Stimulated activated CD4-positive, alpha-beta T cell treated with anti-CD3 and anti-CD28 coated beads, Interleukin-1b, Interleukin-23, amount 100 ng/mL, for 48 hours (primary cell): ENCODE measurements at regions not wholly inside any gene's neighbourhood (a gene's known extent, or its start where the extent isn't known, plus 50 kb on each side); places are given as distances from the start of the nearest gene placed in this dataset.

ENCODE experiments used
- DNase-seq: peaks from one replicate; pipeline ENCODE4 v3.0.0-alpha.2; 2020

DNA sequence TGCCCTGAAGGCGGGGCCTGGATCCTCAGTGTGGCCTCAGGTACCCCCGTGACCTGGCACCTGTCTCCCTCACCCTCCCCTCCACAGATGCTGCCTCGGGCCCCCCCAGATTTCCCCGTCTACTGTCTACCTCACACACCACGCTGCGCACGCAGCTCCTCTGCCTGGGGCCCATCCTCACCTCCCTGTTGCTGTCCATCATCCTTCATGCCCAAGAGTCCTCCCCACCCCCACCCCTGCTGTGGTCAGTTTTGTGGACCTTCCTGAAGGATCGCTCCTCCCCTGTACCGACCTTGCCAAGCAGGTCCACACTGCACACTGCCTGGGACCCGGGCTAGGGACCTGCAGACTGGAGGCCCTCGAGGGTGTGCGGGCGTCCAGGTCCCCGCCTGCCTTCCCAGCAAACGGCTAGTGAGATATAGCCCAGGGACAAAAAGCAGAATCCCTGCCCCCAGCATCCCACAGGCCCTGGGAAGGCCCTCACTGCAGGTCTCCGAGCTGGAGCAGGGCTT, 197.4 kb upstream of the DIO3 start:
- no peak for DNase-seq

DNA sequence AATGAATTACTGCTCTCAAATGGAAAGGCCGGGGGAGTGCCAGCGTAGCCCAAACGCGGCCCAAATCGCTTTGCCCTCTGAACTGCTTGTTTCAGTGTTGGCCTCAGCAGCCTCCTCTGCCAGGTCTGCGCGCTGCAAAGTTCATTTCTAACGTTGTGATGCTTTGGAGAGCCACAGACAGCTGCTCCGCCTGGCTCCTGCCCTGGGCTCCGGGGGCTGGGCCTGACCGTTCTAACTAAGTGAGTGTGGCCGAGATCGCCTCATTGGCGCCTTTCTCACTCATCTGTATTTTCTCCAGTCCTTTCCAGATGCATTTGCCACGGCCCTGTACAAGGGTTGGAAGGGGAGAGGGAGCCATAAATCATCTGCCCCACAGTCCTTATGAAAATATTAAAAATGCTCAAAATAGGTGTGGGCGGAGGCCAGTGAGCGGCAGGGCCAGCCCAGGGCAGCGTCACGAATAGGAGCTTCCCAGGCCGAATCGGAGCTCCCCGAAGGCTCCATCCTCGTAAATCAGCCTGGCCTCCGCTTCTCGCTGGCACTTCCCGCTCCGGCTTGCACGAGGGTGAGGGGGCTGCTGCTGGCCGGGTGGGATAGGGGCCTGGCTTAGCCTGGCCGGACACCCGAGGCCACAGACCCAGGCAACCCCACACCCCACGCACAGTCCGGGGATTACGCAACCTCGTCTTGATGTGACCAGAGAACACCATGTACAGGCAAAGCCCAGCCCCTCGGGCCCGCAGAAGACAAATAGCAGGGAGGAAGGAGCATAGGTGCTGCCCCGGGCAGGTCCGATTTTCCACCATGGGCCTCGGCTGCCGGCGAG, 196.6 kb upstream of the DIO3 start:
- DNase-seq, result no peak

DNA sequence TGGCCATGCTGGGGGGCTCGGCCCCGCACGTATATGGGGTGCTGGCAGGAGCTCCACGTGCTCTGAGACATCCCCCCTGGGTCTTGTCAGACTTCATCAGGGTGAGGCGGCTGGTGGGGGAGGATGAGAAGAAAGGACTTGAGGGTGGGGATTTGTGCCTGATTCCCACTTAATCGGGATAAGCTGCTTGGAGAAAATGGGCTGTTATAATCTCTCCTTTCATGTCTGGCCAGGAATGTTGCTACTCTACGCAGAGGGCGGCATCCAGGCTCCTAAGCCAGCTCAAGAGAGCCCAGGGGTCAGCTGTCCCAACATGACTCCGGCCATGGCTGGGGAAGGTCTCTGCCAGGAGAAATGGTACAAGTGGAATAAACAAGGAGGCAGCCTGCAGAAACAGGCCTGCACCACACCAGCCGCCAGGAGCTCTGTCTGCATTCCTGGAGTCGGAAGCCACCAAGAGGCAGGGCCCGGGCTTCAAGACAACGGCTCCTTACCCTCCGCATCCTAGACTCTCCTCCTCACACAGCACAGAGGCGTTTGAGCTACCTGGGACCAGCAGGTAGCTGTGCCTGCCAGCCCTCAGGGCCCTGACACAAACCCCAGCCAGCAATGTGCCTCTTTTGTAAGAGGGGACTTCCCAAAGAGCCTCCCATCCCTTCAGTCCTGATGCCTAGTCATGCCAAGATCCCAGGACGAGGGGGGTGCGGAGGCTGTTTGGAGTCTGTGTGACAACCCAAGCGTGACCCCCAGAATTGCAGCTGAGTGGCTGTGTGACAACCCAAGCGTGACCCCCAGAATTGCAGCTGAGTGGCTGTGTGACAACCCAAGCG, 195.8 kb upstream of the DIO3 start:
- no peak for DNase-seq

DNA sequence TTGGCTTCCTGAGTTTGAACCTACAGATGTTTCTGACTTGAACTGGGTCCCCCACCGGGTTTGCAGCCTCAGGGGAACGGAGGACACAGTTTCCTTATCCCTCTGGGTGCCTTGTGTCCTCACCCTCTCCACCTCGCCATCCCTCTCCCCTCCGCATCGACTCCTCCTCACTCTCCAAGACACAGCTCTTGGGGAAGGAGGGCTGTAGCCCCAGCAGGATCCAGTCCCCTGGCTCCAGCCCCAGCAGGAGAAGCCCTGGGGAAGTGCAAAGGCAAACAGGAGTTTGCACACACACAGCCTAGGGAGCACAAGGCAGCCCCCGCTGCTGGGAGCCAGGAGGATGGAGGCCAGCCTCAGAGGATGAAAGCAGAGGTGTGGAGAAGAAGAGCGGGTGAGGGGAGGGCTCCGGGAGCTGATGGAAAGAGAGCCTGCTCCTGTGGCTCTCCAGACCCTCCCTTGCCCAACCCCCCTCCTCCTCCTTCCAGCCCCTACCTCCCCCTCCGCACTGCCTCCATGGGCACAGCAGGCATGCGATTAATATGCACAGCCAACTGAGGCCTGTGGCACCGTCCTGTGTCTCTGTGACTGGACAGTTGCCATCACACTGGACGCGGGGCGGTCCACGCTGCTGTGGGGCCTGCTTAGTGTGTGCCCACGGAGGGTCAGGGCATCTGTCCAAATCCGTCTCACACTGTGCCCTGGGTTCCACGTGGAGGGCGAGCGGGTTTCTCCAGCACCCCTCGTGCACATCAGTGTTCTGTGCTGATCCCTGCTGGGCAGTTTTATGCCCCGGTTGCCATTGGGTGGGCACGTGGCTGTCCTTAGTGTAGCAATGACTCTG, 193.7 kb upstream of the DIO3 start:
- DNase-seq, result no peak

DNA sequence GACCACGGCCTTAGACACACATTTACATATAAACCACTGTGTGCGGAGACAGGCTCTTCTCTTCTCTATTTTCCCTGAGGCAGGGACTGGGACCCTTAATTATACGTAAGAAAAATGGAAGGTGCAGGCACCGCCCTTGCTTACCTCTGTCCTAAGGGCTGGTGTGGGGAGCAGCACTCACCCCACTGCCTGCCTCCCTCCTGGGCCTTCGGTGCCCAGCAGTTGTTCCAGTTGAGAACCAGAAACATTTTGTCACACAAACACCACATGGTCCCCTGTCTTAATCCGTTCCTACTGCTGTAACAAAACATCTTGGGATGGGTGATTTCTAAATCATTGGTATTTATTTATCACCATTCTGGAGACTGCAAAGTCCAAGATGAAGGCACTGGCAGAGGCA, 192.7 kb upstream of the DIO3 start:
- DNase-seq, result no peak

DNA sequence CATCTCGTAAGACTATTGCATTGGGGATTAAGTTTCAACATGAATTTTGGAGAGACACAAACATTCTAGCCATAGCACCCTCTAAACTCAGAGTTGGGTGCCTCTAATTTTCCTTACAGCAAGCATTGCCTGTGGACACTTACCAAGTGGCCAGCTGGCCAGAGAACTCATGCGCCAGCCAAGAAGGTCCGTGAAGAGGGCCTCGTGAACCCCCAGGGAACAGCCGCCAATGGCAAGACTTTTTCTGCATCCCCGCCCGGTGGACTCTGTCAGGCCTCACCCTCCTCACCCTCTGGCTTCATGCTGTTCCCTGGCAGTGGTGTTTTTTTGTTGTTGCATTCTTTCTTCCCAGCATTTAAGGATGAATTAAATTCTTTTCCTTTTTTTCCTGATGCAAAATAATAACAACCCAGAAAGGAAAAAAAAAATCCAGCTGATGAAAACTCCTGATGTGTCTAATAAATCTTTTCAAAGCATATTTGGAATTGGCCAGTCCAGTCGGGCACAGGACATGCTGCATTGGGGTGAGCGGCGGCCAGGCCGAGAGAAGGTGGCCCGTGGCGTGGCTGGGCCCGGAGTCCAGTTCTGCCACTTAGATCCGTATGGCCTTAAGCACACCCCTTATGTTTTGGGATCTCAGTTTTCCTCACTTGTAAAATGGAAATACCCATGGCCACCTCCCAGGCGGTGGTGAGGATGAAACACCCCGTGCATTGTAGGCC, 191.9 kb upstream of the DIO3 start:
- no peak for DNase-seq

DNA sequence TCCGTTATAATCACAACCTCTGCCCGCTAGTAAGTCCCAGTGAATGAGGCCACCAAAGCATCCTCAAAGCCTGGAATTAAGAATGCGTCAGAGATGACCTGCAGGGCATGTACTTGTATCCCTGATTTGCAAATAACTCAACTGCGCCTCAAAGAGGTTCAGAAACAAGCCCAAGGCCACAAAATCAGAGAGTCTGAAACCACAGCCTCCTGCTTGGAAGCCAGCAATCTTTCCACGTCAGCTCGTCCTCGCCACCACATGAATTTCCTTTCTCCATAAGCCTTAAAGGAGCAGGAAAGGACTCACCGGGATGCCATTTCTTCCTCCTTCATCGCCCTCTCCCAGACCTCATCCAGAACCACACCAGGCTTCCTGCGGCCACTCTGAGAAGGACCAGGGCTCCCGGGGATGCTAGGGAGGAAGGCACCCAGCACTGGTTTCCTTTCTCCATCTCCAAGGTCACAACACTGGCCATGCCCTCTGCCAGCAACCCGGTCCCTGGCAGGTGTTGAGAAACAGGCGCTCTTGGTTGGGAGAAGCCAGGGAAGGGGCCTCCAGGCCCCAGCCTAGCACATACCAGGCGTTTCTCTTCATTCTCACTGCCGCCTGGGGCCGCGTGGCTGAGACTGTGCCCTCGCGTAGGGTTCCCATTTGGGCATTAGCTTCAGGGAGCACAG, 191.2 kb upstream of the DIO3 start:
- no peak for DNase-seq

DNA sequence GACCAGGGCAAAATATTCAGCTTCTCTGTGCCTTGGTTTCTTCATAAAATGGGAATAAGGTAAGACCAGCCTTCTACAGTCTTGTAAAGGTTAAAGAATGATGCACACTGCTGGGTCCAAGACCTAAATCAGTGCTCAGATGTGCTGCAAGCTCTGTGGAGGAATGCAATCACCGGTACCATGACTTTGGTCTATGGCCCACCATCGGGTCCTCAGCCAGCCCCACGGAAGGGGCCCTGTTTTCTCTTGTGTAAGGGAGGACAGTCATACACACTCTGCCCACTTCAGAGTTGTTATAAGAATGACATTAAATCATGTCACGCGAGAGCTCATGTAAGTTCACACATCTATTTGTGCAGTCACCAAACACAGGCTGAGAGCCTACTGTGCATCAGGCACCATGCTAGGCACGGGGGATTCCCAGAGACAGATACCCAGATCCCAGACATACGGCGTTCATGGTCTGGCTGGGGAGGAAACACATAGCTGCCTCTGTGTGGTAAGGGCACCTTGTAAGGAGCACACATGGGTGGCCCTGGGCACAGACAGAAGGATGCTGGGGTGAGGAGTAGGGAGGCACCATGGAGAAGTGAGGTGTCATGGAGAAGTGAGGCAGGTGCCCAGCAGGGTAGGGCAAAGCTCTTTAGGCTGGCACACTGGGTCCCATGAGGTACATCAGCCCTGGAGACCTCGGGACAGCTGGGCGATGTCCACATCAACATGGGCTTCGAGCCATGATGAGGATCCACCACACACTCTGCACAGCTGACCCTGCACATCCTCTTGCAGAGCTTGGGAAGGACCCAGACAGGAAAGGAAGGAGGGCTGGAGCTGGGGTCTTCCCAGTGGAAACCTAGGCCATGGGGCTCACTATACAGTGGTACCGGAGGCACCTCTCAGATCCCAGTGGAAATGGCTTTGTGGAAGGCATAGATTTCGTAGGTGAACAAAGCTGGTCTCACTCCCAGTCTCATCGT, 190.4 kb upstream of the DIO3 start:
- no peak for DNase-seq

DNA sequence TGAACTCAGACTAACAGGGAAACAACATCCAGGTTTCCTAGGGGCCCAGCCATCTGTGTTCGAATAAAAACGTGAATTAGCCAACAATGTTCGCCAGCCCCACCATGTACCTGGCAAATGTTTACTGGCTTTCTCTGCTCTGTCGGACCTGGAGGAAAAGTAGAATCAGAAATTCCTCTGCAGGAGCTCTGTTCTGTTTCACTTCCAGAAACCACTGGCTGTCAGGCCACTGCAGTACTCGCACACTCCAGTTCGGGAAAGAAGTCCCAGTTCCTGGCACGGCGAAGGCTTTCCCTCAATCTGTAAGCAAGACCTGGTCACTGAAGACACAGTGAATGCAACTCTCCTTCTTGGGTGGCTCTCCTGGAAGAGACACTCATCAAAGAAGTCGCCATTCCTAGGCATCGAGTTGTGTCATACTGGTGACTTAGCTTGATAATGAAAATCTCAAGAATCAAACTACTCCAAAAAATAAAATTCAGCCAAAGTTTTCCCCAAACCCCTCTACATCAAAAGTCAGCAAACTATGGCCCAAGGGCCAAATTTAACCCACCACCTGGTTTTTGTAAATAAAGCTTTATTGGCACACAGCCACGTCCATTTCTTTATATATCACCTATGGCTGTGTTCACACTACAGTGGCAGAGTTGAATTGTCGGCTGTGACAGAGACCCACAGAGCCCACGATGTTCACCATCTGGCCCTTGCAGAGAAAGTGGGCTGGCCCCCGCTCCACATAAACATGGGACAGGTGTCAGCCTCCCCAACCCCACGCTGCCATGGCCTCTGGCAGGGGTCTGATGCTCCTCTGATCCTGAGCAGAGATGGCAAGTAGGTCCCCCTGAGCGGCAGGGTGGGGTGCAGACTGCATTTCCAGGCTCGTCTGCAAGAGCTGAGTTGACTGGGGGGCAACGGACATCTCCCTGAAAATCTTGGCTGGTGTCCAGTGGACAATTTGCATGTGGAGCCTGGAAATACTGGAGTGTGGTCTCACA, 189.2 kb upstream of the DIO3 start:
- DNase-seq, result no peak

DNA sequence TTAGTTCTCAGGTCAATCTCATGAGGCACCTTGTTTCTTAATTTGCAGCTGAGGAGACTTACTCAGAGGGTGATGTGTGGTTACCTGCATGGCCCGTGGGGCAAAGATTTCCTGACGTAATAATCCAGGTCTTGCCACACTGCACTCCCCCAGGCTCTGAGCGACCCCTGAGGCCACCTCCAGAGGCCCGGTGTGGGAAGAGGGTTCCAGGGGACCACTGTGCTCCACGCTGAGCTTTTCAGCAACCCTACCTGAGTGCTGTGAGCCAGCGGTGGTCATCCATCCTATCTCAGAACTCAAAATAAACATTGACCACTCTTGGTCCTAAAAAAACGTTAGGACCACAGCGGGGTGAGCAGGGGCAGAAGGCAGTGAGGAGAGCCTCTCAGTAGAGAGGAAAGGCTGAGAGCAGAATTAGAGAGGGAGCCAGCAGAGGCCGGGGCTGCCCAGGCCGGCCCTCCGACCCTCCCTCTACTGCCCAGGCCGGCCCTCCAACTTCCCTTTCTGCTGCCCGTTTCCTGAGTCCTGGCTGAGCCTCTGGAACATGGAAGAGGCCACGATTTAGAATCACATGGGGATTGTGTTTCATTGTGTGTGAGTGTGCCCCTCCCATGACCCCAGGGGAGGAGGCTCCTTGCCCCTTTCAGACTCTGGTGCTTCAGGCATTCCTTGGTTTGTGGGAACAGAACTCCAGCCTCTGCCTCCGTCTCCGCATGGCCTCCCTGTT, 188.2 kb upstream of the DIO3 start:
- DNase-seq, result no peak

DNA sequence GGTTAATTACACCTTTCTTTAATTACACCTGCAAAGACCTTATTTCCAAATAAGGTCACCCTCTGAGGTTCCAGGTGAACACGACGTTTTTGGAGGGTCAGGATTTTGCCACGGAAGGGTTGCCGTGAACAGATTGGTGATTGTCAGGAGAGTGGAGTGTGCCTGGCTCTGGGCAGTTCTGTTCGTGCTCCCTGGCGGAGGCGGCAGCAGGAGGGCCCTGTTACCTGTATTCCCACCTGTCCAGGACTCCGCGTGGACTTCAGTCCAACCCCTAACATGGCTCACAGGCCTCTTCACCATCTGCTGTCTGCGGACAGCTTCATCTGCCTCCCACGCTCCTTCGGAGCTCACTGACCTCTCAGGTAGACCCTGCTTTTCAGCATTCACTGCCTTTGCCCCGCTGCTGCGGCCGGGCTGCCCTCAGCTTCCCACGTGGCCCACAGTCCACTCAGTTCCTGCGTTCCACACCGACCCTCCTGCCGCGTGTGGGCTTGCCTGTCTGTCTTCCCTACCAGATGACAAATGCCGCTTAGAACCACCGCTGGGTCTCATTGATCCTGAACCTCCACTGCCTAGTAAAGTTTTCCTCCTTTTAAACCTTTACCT, 187.5 kb upstream of the DIO3 start:
- no peak for DNase-seq

DNA sequence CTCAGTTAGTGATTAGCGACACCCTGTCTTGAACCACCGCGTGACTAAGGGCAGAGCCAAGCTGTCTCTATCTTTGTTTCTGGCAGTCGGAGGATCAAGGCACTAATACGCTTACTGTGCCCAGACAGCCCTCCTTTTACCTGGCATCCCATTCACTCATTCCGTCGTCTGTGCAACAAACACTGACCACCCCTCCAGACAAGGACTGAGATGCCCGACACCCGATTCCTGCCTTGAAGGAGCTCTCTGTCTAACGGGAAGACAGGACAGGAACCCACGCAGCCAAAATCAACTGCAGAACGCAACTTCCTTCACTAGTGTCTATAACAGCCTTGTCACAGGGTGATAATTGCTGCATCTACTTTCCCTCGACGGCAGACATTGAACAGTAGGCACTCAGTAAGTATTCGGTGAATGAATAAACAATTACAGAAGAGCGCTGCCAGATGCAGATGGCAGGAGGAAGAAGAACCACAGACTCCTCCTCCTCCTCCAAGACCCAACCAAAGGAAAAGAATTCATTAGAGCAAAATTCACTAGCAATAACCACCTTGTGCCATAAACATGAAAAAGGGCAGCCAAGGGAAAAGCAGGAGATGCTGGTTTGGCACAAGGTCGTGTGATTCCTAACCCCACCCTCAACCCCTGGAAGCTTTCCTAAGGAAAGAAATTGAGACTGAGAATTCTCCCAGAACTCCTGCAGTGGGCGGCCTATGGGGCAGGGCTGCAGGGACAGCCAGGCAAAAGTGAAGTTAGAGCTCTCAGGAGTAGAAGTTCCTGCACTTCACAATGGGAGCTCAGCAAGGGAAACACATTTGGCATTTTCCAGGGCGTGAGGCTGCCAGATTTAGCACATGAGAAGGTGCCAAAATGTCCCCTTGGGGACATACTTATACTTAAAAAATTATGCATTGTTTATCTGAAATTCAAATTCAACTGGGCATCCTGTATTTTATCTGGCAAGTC, 186.6 kb upstream of the DIO3 start:
- DNase-seq, result no peak

DNA sequence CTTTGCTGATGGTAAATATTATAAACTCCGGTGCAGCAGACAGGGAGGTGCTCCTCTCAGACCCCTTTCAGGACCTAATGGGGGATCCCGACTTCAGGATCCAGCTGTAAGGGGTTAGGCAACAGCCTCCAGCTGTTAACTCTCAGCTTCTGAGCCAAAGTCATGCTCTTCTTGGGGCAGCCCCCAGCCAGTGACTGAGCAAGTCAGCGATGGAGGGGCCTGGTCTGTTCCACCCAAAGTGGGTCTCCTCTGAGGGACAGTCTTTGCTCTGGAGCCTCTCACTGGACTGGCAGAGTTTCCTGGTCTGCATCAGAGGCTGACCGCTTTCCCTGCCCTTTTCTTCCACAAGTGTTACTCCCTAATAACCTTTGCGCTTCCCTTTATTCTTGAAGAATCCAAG, 184.2 kb upstream of the DIO3 start:
- DNase-seq, result no peak

DNA sequence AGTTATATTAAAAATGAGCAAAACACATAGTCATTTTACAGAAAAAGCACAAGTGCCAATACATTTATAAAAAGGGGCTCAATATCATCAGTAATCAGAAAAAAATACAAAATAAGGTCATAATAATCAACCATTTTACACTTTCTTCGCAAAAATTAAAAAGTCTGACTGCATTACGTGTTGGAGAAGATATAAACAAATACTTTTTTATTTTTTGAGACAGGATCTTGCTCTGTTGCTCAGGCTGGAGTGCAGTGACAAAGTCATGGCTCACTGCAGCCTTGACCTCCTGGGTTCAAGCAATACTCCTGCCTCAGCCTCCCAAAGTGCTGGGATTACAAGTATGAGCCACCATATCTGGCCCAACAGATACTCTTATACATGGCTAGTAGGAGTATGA, 181.5 kb upstream of the DIO3 start:
- no peak for DNase-seq

DNA sequence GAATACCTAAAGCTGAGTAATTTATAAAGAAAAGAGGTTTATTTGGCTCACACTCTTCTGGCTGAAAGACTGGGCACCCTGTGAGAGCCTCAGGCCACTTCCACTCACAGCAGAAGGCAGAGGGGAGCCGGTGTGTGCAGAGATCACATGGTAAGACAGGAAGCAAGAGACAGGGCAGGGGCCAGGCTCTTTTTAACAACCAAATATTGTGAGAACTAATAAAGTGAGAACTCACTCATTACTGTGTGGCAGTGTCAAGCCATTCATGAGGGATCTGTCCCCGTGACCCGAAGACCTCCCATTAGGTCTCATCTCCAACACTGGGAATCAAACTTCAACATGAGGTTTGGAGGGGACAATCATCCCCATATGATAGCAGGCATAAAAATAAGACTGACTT, 180.8 kb upstream of the DIO3 start:
- DNase-seq, result no peak

DNA sequence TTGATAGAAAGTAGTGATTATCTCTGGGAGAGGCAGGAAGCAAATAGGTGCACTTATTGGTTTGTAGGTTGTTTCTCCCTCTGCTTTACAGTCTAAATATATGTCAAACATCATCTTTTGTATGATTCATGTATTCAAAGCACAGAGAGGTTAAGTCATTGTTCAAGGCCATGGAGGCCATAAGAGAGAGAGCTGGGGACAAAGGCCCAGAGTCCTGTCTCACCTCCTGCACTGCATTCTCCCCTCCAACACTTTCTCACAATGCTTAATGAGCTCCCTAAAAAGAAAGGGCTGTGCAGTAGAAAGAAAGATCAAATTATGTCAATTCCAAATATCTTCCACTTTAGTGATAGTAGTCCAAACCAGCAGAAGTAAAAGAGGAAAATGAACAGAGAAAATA, 180.4 kb upstream of the DIO3 start:
- DNase-seq, result no peak
